ENCODE measurements at regions not wholly inside any gene's neighbourhood (a gene's known extent, or its start where the extent isn't known, plus 50 kb on each side); places are given as distances from the start of the nearest gene placed in this dataset.

DNA sequence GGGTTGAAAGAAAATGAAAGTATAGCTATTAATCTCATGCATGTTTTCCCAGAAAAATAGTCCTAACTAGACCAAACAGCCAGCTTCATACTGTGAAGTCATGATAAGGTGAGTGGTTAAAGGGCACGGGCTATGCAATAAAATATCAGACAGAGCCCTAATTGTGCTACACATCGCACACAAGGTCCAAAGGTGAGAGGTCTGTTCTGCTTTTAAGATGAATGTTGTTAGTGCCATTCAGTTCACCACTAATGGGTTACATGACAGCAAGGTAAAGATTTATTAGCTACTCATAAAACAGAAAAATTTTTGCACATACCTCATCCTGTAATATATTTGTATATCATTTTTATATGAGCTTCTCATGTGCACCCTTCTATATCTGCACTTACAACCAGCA, 105.0 kb upstream of the STK17B start:
- peak overlapping the region; percentile 20 to 27 for H3K9ac ChIP-seq (ENCODE audit: low read depth in 1 of 2, low read length in 2 of 2)
- H3K27me3 ChIP-seq (ENCODE audit: control insufficient read depth in 1 of 2, insufficient read depth in 2 of 2, low read length in 2 of 2): no peaks in the 10 kb centered on the region
- H3K36me3 ChIP-seq (ENCODE audit: control insufficient read depth in 1 of 2, insufficient read depth in 2 of 2, low read length in 2 of 2): no peaks in the 10 kb centered on the region
- peaks cover 35 to 43% of the 10 kb centered on the region in 2 donors for H3K4me1 ChIP-seq (ENCODE audit: control insufficient read depth in 1 of 2, insufficient read depth in 2 of 2, low read length in 2 of 2)
- peak overlapping the region; percentile 26 to 51 for H3K4me3 ChIP-seq (ENCODE audit: low read depth in 1 of 2, low read length in 2 of 2)
- H3K9me3 ChIP-seq (ENCODE audit: control insufficient read depth in 1 of 2, low read length in 2 of 2): no peaks in the 10 kb centered on the region
- peak overlapping the region; percentile 57 for H3K27ac ChIP-seq (ENCODE audit: low read depth, low read length)

- Histone ChIP-seq H3K36me3 (ENCODE audit: control insufficient read depth in 1 of 2, insufficient read depth in 2 of 2, low read length in 2 of 2) (no peaks in the 10 kb centered on the region), H3K27me3 (ENCODE audit: control insufficient read depth in 1 of 2, insufficient read depth in 2 of 2, low read length in 2 of 2) (no peaks in the 10 kb centered on the region), H3K4me1 (ENCODE audit: control insufficient read depth in 1 of 2, insufficient read depth in 2 of 2, low read length in 2 of 2) (peaks cover 35 to 39% of the 10 kb centered on the region in 2 donors), H3K4me3 (ENCODE audit: low read depth in 1 of 2, low read length in 2 of 2) (no peak overlapping the region), H3K27ac (ENCODE audit: low read depth, low read length) (no peak overlapping the region), H3K9me3 (ENCODE audit: control insufficient read depth in 1 of 2, low read length in 2 of 2) (no peaks in the 10 kb centered on the region), H3K9ac (ENCODE audit: low read depth in 1 of 2, low read length in 2 of 2) (no peak overlapping the region)
Measured at GRCh38 chr2:196277002-196277401, 105.6 kb upstream of the STK17B start.

GRCh38 chr2:196278491-196278911, 107.1 kb upstream of the STK17B start:
- no peaks in the 10 kb centered on the region for H3K27me3 ChIP-seq (ENCODE audit: control insufficient read depth in 1 of 2, insufficient read depth in 2 of 2, low read length in 2 of 2)
- H3K4me3 ChIP-seq (ENCODE audit: low read depth in 1 of 2, low read length in 2 of 2): no peak overlapping the region
- no peak overlapping the region for H3K9ac ChIP-seq (ENCODE audit: low read depth in 1 of 2, low read length in 2 of 2)
- no peak overlapping the region for H3K27ac ChIP-seq (ENCODE audit: low read depth, low read length)
- H3K9me3 ChIP-seq (ENCODE audit: control insufficient read depth in 1 of 2, low read length in 2 of 2): no peaks in the 10 kb centered on the region
- H3K36me3 ChIP-seq (ENCODE audit: control insufficient read depth in 1 of 2, insufficient read depth in 2 of 2, low read length in 2 of 2): no peaks in the 10 kb centered on the region
- H3K4me1 ChIP-seq (ENCODE audit: control insufficient read depth in 1 of 2, insufficient read depth in 2 of 2, low read length in 2 of 2): peaks cover 32 to 34% of the 10 kb centered on the region in 2 donors

- Histone ChIP-seq H3K4me3 (ENCODE audit: low read depth in 1 of 2, low read length in 2 of 2) (no peak overlapping the region), H3K9me3 (ENCODE audit: control insufficient read depth in 1 of 2, low read length in 2 of 2) (no peaks in the 10 kb centered on the region), H3K4me1 (ENCODE audit: control insufficient read depth in 1 of 2, insufficient read depth in 2 of 2, low read length in 2 of 2) (peaks cover 21 to 24% of the 10 kb centered on the region in 2 donors), H3K36me3 (ENCODE audit: control insufficient read depth in 1 of 2, insufficient read depth in 2 of 2, low read length in 2 of 2) (no peaks in the 10 kb centered on the region), H3K27ac (ENCODE audit: low read depth, low read length) (no peak overlapping the region), H3K27me3 (ENCODE audit: control insufficient read depth in 1 of 2, insufficient read depth in 2 of 2, low read length in 2 of 2) (no peaks in the 10 kb centered on the region), H3K9ac (ENCODE audit: low read depth in 1 of 2, low read length in 2 of 2) (no peak overlapping the region)
Measured at GRCh38 chr2:196279541-196279940, 108.2 kb upstream of the STK17B start.

DNA sequence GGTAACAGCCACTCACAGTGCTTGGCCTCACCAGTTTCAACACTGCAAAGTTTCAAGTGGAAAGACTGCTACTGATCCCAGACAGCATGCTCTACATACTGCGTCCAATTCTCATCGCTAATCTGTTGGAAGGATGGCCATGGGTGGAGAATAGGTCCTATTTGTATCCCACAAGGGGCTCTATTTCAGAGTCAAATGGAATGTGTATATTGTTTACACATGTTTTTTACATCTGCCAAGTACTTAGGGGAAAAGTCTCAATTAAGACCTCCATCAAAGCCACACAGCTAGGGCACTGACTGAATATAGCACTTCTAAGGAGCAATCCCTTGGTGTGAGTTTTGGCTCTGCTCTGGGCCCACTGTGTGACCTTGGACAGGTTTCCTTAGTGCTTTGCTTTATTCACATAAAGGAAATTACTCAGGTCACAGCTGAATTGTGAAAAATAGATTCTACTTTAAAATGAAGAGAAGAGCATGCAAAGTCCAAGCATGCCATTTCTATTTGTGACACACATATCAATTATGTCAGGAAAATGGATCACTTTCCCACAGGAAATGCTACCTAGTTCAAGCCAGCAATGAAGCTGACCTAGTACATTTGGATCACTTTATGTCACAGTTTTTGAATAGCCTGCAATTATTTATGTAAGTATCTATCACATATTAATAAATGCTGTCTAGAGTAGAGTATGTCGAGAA, 112.9 kb upstream of the STK17B start:
- no peak overlapping the region for H3K9ac ChIP-seq (ENCODE audit: low read depth in 1 of 2, low read length in 2 of 2)
- no peak overlapping the region for H3K27ac ChIP-seq (ENCODE audit: low read depth, low read length)
- H3K4me3 ChIP-seq (ENCODE audit: low read depth in 1 of 2, low read length in 2 of 2): no peak overlapping the region
- H3K9me3 ChIP-seq (ENCODE audit: control insufficient read depth in 1 of 2, low read length in 2 of 2): no peaks in the 10 kb centered on the region
- H3K36me3 ChIP-seq (ENCODE audit: control insufficient read depth in 1 of 2, insufficient read depth in 2 of 2, low read length in 2 of 2): no peaks in the 10 kb centered on the region
- H3K27me3 ChIP-seq (ENCODE audit: control insufficient read depth in 1 of 2, insufficient read depth in 2 of 2, low read length in 2 of 2): no peaks in the 10 kb centered on the region
- H3K4me1 ChIP-seq (ENCODE audit: control insufficient read depth in 1 of 2, insufficient read depth in 2 of 2, low read length in 2 of 2): no peaks in the 10 kb centered on the region

GRCh38 chr2:196284866-196285557, 113.6 kb upstream of the STK17B start:
- H3K4me1 ChIP-seq (ENCODE audit: control insufficient read depth in 1 of 2, insufficient read depth in 2 of 2, low read length in 2 of 2): no peaks in the 10 kb centered on the region
- no peak overlapping the region for H3K4me3 ChIP-seq (ENCODE audit: low read depth in 1 of 2, low read length in 2 of 2)
- H3K27ac ChIP-seq (ENCODE audit: low read depth, low read length): no peak overlapping the region
- no peaks in the 10 kb centered on the region for H3K9me3 ChIP-seq (ENCODE audit: control insufficient read depth in 1 of 2, low read length in 2 of 2)
- H3K9ac ChIP-seq (ENCODE audit: low read depth in 1 of 2, low read length in 2 of 2): no peak overlapping the region
- no peaks in the 10 kb centered on the region for H3K27me3 ChIP-seq (ENCODE audit: control insufficient read depth in 1 of 2, insufficient read depth in 2 of 2, low read length in 2 of 2)
- H3K36me3 ChIP-seq (ENCODE audit: control insufficient read depth in 1 of 2, insufficient read depth in 2 of 2, low read length in 2 of 2): no peaks in the 10 kb centered on the region

GRCh38 chr2:196286821-196287220, 115.4 kb upstream of the STK17B start:
- Histone ChIP-seq H3K4me1 (ENCODE audit: control insufficient read depth in 1 of 2, insufficient read depth in 2 of 2, low read length in 2 of 2) (no peaks in the 10 kb centered on the region), H3K9ac (ENCODE audit: low read depth in 1 of 2, low read length in 2 of 2) (no peak overlapping the region), H3K27me3 (ENCODE audit: control insufficient read depth in 1 of 2, insufficient read depth in 2 of 2, low read length in 2 of 2) (no peaks in the 10 kb centered on the region), H3K27ac (ENCODE audit: low read depth, low read length) (no peak overlapping the region), H3K4me3 (ENCODE audit: low read depth in 1 of 2, low read length in 2 of 2) (no peak overlapping the region), H3K36me3 (ENCODE audit: control insufficient read depth in 1 of 2, insufficient read depth in 2 of 2, low read length in 2 of 2) (no peaks in the 10 kb centered on the region), H3K9me3 (ENCODE audit: control insufficient read depth in 1 of 2, low read length in 2 of 2) (no peaks in the 10 kb centered on the region)

DNA sequence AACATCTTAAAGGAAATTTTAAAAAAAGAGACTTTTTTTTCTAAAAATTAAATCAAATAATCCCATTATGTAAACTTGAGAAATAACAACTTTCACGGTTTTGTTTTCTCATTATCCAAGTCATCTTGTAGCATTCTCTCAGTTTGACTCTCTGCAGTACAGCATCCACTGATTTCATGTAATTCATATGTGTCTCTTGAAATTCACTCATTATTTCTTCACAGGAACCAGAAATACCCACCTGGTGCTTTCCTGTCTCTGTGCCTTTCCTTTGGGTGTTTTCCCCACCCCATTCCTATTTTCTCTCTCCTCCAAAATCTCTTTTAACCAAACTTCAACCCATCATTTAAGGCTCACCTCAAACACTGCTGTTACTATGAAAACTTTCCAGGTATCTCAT, 116.1 kb upstream of the STK17B start:
- H3K27me3 ChIP-seq (ENCODE audit: control insufficient read depth in 1 of 2, insufficient read depth in 2 of 2, low read length in 2 of 2): no peaks in the 10 kb centered on the region
- no peak overlapping the region for H3K27ac ChIP-seq (ENCODE audit: low read depth, low read length)

DNA sequence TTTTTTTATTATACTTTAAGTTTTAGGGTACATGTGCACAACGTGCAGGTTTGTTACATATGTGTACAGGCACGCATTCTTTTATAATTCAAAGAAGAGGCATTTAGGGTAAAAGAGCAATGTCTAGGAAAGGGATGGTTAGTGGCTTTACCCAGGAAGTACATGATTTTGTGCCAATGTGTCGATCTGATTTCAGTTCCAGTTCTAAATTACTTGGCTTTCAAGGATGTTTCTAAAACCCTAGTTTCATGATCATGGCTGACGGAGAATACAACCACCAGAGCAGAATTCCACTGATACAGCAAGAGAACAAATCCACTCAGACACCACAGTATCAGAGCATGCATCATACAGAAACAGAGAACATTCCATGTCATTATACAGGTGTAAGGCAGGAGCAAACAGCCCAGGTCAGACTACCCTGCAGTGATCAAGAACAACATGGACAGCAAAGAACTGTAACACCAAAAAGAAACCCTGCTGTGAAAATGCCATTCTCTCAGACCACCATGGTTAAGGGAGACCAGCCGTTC, 116.7 kb upstream of the STK17B start:
- no peaks in the 10 kb centered on the region for H3K9me3 ChIP-seq (ENCODE audit: control insufficient read depth in 1 of 2, low read length in 2 of 2)
- no peak overlapping the region for H3K9ac ChIP-seq (ENCODE audit: low read depth in 1 of 2, low read length in 2 of 2)
- no peaks in the 10 kb centered on the region for H3K4me1 ChIP-seq (ENCODE audit: control insufficient read depth in 1 of 2, insufficient read depth in 2 of 2, low read length in 2 of 2)
- no peak overlapping the region for H3K27ac ChIP-seq (ENCODE audit: low read depth, low read length)
- H3K27me3 ChIP-seq (ENCODE audit: control insufficient read depth in 1 of 2, insufficient read depth in 2 of 2, low read length in 2 of 2): no peaks in the 10 kb centered on the region
- H3K4me3 ChIP-seq (ENCODE audit: low read depth in 1 of 2, low read length in 2 of 2): no peak overlapping the region
- no peaks in the 10 kb centered on the region for H3K36me3 ChIP-seq (ENCODE audit: control insufficient read depth in 1 of 2, insufficient read depth in 2 of 2, low read length in 2 of 2)

More for the DNA sequence above, 116.1 kb upstream of the STK17B start:
- Histone ChIP-seq H3K4me1 (ENCODE audit: control insufficient read depth in 1 of 2, insufficient read depth in 2 of 2, low read length in 2 of 2) (no peaks in the 10 kb centered on the region), H3K9me3 (ENCODE audit: control insufficient read depth in 1 of 2, low read length in 2 of 2) (no peaks in the 10 kb centered on the region), H3K36me3 (ENCODE audit: control insufficient read depth in 1 of 2, insufficient read depth in 2 of 2, low read length in 2 of 2) (no peaks in the 10 kb centered on the region), H3K9ac (ENCODE audit: low read depth in 1 of 2, low read length in 2 of 2) (no peak overlapping the region), H3K4me3 (ENCODE audit: low read depth in 1 of 2, low read length in 2 of 2) (no peak overlapping the region)

GRCh38 chr2:196289000-196289399, 117.6 kb upstream of the STK17B start:
- no peak overlapping the region for H3K4me3 ChIP-seq (ENCODE audit: low read depth in 1 of 2, low read length in 2 of 2)
- H3K9me3 ChIP-seq (ENCODE audit: control insufficient read depth in 1 of 2, low read length in 2 of 2): no peaks in the 10 kb centered on the region
- no peaks in the 10 kb centered on the region for H3K36me3 ChIP-seq (ENCODE audit: control insufficient read depth in 1 of 2, insufficient read depth in 2 of 2, low read length in 2 of 2)
- H3K4me1 ChIP-seq (ENCODE audit: control insufficient read depth in 1 of 2, insufficient read depth in 2 of 2, low read length in 2 of 2): peaks cover 0 to under 1% of the 10 kb centered on the region in 2 donors
- H3K9ac ChIP-seq (ENCODE audit: low read depth in 1 of 2, low read length in 2 of 2): no peak overlapping the region
- no peaks in the 10 kb centered on the region for H3K27me3 ChIP-seq (ENCODE audit: control insufficient read depth in 1 of 2, insufficient read depth in 2 of 2, low read length in 2 of 2)
- H3K27ac ChIP-seq (ENCODE audit: low read depth, low read length): no peak overlapping the region
